Vagina (tissue), 2 donors: ENCODE measurements at regions not wholly inside any gene's neighbourhood (a gene's known extent, or its start where the extent isn't known, plus 50 kb on each side); places are given as distances from the start of the nearest gene placed in this dataset.

Experiments
- POLR2A ChIP-seq, 2 donors: fragments of 450-650 bp; IDR thresholded peaks; one replicate each; pipeline ENCODE4 v1.6.1; 2017; ENCODE audit warnings: antibody characterized with exemption in 2 of 2, mild to moderate bottlenecking in 2 of 2, moderate library complexity in 2 of 2
- POLR2AphosphoS5 ChIP-seq, 2 donors: sonication (generic); formaldehyde crosslinking; IDR thresholded peaks; one replicate each; pipeline ENCODE4 v1.9.0; 2017; ENCODE audit warnings: antibody characterized with exemption in 2 of 2, mild to moderate bottlenecking in 2 of 2, low read depth in 1 of 2; ENCODE audit not compliant: insufficient read depth in 1 of 2
- TF ChIP-seq, protein P1 (sequence below), 3 experiments: fragments of 450-650 bp in 2 of 3; fragments of 200-600 bp in 1 of 3; sonication (generic) in 1 of 3; IDR thresholded peaks; one replicate each; pipeline ENCODE4 v1.5.1; 2017 to 2019; ENCODE audit warnings: antibody characterized with exemption in 3 of 3, mild to moderate bottlenecking in 2 of 3, moderate library complexity in 2 of 3

DNA sequence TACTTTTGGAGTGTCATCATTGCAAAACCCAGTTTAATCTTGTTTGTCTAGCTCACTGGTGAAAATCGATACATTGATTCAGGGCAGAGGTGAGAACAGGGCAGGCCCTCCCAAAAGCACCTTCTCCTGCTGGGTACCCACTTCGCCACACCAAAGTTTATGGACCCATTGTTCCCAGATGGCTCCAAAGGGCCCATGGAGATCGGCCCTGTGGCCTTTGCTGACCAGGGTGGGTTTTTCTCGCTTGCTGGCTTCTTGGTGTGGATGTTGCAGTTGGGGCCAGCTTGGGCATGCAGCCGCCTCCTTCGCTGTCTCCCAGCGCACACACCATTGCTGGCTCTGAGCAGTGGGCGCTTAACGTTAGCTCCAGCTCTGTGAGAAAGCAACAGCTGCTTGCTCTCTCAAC is 178.1 kb upstream of the PDE10A start:
- TF ChIP-seq, protein P1, sequence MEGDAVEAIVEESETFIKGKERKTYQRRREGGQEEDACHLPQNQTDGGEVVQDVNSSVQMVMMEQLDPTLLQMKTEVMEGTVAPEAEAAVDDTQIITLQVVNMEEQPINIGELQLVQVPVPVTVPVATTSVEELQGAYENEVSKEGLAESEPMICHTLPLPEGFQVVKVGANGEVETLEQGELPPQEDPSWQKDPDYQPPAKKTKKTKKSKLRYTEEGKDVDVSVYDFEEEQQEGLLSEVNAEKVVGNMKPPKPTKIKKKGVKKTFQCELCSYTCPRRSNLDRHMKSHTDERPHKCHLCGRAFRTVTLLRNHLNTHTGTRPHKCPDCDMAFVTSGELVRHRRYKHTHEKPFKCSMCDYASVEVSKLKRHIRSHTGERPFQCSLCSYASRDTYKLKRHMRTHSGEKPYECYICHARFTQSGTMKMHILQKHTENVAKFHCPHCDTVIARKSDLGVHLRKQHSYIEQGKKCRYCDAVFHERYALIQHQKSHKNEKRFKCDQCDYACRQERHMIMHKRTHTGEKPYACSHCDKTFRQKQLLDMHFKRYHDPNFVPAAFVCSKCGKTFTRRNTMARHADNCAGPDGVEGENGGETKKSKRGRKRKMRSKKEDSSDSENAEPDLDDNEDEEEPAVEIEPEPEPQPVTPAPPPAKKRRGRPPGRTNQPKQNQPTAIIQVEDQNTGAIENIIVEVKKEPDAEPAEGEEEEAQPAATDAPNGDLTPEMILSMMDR (IDR thresholded peaks at IDR 0.05): no peak
- TF ChIP-seq POLR2AphosphoS5 (IDR thresholded peaks at IDR 0.05; ENCODE audit: insufficient read depth in 1 of 2, low read depth in 1 of 2) (no peak), POLR2A (IDR thresholded peaks at IDR 0.05) (no peak)
